ENCODE measurements at regions not wholly inside any gene's neighbourhood (a gene's known extent, or its start where the extent isn't known, plus 50 kb on each side); places are given as distances from the start of the nearest gene placed in this dataset.
A peak's percentile ranks its signal among the peaks of the same experiment; 100 is the strongest.

- no peak for DNase-seq (ENCODE audit: low read depth)
Observed at GRCh38 chr6:156725712-156726111, 51.5 kb upstream of the ARID1B start.

DNA sequence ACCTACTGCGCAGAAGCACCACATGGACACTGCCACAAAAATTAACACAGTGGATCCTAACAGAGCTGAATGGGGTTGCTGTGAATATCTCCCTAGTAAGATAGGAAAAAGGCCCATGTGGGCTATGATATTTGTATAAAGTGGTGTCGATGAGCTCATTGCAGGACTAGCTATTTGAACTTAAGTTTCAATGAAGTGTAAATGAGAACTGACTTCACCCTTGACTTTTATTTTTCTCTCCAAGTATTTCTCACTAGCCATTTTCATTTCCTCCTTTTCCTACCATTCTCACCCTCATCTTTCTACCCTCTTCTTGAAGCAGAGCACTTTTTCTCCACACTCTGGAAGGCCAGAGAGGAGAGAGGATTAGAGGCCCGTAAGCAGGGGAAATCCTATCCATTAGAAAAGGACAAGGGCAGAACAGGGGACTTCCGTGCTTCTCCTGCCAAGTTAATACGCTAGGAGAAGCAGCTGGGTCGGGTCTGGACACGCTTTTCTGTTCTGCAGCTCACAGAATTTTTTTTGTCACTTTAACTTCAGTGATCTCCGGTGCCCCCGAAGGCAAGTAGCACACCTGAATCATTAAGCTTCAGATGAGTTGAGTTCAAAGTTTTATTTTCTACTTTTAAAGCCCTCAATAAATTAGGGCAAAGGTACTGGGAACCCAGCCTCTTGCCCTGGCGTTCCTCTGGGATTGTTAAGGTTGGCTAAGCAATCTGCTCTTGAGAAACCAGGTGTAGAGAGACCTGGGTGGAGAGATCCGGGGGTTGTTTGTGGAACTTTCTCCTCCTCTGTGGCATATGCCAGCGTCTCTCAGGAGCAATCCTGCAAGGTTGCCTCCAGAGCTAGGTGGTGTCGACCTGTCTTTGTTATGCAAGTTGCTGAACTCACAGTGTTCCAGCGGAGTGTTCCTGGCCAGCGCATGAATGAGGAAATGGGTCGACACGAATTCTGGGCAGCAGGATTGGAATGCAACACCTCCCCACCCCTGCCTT is 56.2 kb upstream of the ARID1B start:
- DNase-seq (ENCODE audit: low read depth): no peak

- peak; percentile 92 for DNase-seq (ENCODE audit: low read depth)
Observed at GRCh38 chr6:156719720-156720563, 57.2 kb upstream of the ARID1B start.

DNA sequence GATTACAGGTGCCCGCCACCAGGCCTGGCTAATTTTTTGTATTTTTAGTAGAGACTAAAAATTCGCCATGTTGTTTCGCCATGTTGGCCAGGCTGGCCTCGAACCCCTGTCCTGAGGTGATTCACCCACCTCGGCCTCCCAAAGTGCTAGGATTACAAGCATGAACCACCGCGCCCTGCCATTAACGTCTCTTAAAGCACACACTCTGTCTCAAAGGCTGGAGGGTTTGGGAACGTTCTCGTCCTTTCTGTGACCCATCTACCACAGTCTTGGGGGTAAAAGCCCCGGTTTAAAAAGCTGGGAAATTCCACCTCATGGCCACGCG is 57.8 kb upstream of the ARID1B start:
- peak; percentile 29 for DNase-seq (ENCODE audit: low read depth)

- DNase-seq (ENCODE audit: low read depth): peak; percentile 92
Observed at GRCh38 chr6:156718647-156719394, 58.4 kb upstream of the ARID1B start.

GRCh38 chr6:156717542-156717941 is 59.6 kb upstream of the ARID1B start:
- DNase-seq (ENCODE audit: low read depth): no peak

DNA sequence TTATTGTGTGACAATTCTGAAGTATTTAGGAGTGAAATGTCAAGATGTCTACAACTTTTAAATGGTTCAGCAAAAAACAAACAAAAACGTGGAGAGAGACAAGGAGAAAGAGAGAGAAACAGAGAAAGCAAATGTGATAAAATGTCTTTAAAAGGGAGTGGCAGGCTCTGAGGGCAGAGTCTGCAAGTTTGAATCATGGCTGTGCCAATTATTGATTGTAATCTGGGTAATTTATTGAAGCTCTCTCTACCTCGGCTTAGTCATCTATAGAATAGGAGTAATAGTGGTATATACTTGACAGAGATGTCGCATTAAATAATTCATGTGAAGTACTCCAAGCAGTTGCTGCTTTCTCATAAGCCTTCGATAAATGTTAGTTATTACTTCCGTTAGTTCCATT is 61.3 kb upstream of the ARID1B start:
- DNase-seq (ENCODE audit: low read depth): no peak

DNA sequence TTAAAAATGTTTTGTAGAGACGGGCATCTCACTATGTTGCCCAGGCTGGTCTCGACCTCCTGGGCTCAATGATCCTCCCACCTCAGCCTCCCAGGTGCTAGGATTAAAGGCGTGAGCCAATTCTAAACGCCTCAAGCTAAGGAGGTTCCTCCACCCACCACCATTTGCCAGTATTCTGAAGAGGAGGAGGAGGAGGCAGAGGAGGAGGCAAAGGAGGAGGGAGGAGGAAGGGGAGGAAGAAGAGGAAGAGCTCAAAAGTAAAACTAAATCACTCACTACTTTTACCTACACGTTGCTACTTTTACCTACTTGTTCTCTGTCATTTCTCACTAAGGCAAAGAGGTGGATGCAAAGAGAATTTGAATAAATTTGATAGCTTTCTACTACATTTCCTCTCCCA is 63.6 kb upstream of the ARID1B start:
- DNase-seq (ENCODE audit: low read depth): no peak

GRCh38 chr6:156710479-156710878 is 66.7 kb upstream of the ARID1B start:
- peak; percentile 38 for DNase-seq (ENCODE audit: low read depth)

- DNase-seq (ENCODE audit: low read depth): no peak
Observed at GRCh38 chr6:156707818-156708217, 69.4 kb upstream of the ARID1B start.

DNA sequence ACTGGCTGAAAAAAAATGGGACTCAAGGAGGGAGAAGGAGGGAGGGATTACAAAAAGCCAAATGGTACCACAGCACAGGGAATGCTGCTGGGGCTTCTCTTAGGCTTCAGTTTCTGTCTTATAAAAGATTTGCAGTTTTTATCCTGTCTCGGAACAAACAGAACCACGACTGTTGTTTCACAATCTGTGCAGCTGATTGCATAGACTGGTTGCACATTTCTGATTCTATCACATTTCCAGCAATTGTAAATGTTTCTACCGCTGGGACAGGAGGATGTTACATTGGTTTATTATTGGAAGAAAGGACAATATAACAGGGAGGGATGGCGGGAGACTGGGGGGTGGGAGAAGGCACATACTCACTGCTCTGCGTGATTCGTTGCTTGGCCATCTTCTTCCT is 73.5 kb upstream of the ARID1B start:
- peak; percentile 61 for DNase-seq (ENCODE audit: low read depth)

GRCh38 chr6:156701966-156702365 is 75.2 kb upstream of the ARID1B start:
- no peak for DNase-seq (ENCODE audit: low read depth)

DNA sequence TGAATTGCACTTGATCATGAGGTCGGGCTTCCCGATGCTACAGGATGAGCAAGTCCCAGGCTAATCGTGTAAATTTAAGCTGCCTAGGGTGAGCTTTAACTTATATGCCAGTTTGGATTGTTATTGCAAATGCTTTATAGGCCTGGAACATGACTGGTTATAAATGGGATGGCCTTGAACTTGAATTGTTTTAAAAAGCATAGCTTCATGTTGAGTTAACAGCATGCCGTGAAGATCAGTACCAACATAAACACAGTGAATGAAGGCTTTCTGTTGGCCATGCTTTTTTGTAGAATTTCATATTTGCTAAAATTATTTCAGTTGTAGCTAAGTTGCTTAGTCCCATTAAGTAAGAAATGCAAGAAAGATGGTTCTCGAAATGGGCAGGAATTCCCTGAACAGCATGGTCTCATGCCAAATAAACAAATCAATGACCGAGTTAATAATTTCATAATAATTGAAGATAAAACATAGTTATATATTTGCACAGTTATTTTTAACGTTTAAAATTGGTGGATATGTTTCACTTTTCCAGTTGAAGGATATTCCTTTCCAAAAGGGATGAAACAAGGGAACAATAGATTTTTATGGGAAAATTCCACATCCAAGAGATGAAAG is 76.6 kb upstream of the ARID1B start:
- no peak for DNase-seq (ENCODE audit: low read depth)

- DNase-seq (ENCODE audit: low read depth): no peak
Observed at GRCh38 chr6:156699935-156700334, 77.2 kb upstream of the ARID1B start.

- DNase-seq (ENCODE audit: low read depth): peak; percentile 85
Observed at GRCh38 chr6:156699017-156699421, 78.2 kb upstream of the ARID1B start.

- DNase-seq (ENCODE audit: low read depth): no peak
Observed at GRCh38 chr6:156698239-156699016, 78.8 kb upstream of the ARID1B start.

GRCh38 chr6:156697225-156697830 is 79.8 kb upstream of the ARID1B start:
- no peak for DNase-seq (ENCODE audit: low read depth)

DNA sequence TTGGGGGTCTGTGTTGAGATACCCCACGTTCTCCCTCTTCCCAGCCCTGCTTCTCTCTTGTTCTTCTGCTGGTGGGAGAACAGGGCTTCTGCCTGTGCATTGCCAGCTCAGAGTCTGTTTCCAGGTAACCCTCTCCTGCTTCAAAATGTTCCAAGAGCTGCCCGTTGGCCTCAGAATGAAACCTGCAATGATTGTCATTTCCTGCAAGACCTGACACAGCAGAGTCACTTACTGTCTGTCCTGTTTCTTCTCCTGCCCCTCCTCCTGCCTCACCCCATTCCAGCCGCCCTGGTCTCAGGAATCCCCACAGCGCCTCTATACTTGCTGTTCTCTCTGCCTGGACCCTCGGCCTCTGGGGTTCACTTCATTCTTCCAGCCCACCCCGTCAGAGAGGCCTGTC is 81.4 kb upstream of the ARID1B start:
- DNase-seq (ENCODE audit: low read depth): no peak

DNA sequence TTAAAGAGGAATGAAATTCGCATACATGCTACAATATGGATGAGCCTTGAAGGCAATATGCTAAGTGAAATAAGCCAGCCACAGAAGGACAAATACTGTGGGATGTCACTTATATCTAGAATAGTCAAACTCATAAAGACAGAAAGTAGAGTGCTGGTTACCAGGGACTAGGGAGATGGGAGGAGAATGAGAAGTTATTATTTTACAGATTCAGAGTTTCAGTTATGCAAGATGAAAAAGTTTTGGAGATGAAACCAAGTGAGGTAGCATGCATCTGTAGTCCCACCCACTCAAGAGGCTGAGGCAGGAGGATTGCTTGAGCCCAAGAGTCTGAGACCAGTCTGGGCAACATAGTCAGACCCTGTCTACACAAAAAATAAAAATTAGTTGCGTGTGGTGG is 82.5 kb upstream of the ARID1B start:
- no peak for DNase-seq (ENCODE audit: low read depth)

GRCh38 chr6:156691018-156691417 is 86.2 kb upstream of the ARID1B start:
- DNase-seq (ENCODE audit: low read depth): no peak

- DNase-seq (ENCODE audit: low read depth): no peak
Observed at GRCh38 chr6:156689656-156690055, 87.5 kb upstream of the ARID1B start.

All from amniotic epithelial cell (primary cell).